PC-3 (cell line): ENCODE measurements at regions not wholly inside any gene's neighbourhood (a gene's known extent, or its start where the extent isn't known, plus 50 kb on each side); places are given as distances from the start of the nearest gene placed in this dataset.

Experiments
- ATAC-seq: fragments of 200-7000 bp; cut with Tn5 transposase; 2 replicates; pipeline ENCODE4 v1.9.1; 2020; ENCODE audit warnings: mild to moderate bottlenecking, moderate library complexity
- BruUV-seq: library from RNA; stranded (reverse); fragments of 400-500 nt; replicated peaks from 2 replicates; lab custom pipeline; 2021; lab: Mats Ljungman, UMichigan
- CTCF ChIA-PET: fragments of 300-600 bp; sonication (Branson Sonifier 250); formaldehyde crosslinking; loops from one replicate; lab custom pipeline; 2022; ENCODE audit warnings: antibody characterized with exemption; lab: Charles Lee
- POLR2A ChIA-PET: fragments of 300-600 bp; sonication (Branson Sonifier 250); formaldehyde crosslinking; loops from one replicate; lab custom pipeline; 2022; ENCODE audit warnings: antibody characterized with exemption; ENCODE audit not compliant: unreplicated experiment; lab: Charles Lee
- DNase-seq: peaks from one replicate; pipeline ENCODE4 v3.0.0-alpha.2; 2015
- H2AFZ ChIP-seq: fragments of 300-600 bp; sonication (generic); 2 replicates; pipeline ENCODE4 v1.6.0; 2016; ENCODE audit warnings: antibody characterized with exemption, low read length
- H3F3A ChIP-seq: fragments of 300-600 bp; sonication (generic); one replicate; pipeline ENCODE4 v1.6.0; 2017; ENCODE audit warnings: antibody characterized with exemption, low read length, control low read depth, mild to moderate bottlenecking; ENCODE audit not compliant: unreplicated experiment
- H3K27ac ChIP-seq: fragments of 300-600 bp; sonication (generic); 2 replicates; pipeline ENCODE4 v1.5.1; 2016; ENCODE audit warnings: mild to moderate bottlenecking, low read length
- H3K27me3 ChIP-seq: fragments of 300-600 bp; sonication (generic); 2 replicates; pipeline ENCODE4 v1.6.1; 2016; ENCODE audit warnings: low read length, mixed read lengths
- H3K36me3 ChIP-seq: fragments of 300-600 bp; sonication (generic); 2 replicates; pipeline ENCODE4 v1.6.1; 2016; ENCODE audit warnings: low read depth, mixed run types, low read length, mixed read lengths
- H3K4me1 ChIP-seq: fragments of 300-600 bp; sonication (generic); 2 replicates; pipeline ENCODE4 v1.5.1; 2016; ENCODE audit warnings: low read length; ENCODE audit not compliant: insufficient read depth
- H3K4me2 ChIP-seq: fragments of 300-600 bp; sonication (generic); 2 replicates; pipeline ENCODE4 v1.6.0; 2016; ENCODE audit warnings: low read length
- H3K4me3 ChIP-seq: fragments of 300-600 bp; sonication (generic); 2 replicates; pipeline ENCODE4 v1.5.1; 2016; ENCODE audit warnings: mild to moderate bottlenecking, low read length, mixed read lengths
- H3K79me2 ChIP-seq: fragments of 300-600 bp; sonication (generic); 2 replicates; pipeline ENCODE4 v1.6.1; 2017; ENCODE audit warnings: low read length, mixed read lengths
- H3K9ac ChIP-seq: fragments of 300-600 bp; sonication (generic); 2 replicates; pipeline ENCODE4 v1.6.0; 2016; ENCODE audit warnings: mild to moderate bottlenecking, low read length
- H3K9me2 ChIP-seq: fragments of 300-600 bp; sonication (generic); replicated peaks from 2 replicates; pipeline ENCODE4 v1.6.1; 2016; ENCODE audit warnings: mixed run types, low read length, mixed read lengths
- H3K9me3 ChIP-seq: fragments of 300-600 bp; sonication (generic); 2 replicates; pipeline ENCODE4 v1.6.1; 2016; ENCODE audit warnings: low read length, mixed read lengths
- H4K20me1 ChIP-seq: fragments of 300-600 bp; sonication (generic); 2 replicates; pipeline ENCODE4 v1.6.1; 2016; ENCODE audit warnings: low read length, mixed read lengths
- EZH2 ChIP-seq: fragments of 300-600 bp; sonication (generic); IDR thresholded peaks from one replicate; pipeline ENCODE4 v1.6.1; 2017; ENCODE audit warnings: antibody characterized with exemption, mild to moderate bottlenecking, low read length; ENCODE audit not compliant: unreplicated experiment
- EZH2phosphoT487 ChIP-seq: fragments of 300-600 bp; sonication (generic); IDR thresholded peaks from 2 replicates; pipeline ENCODE4 v1.6.1; 2018; ENCODE audit warnings: mild to moderate bottlenecking, antibody characterized with exemption, low read length, borderline replicate concordance
- intact Hi-C: fragments of 100-400 bp; cut with micrococcal nuclease; formaldehyde crosslinking; loops from 2 replicates; pipeline ENCODE4 v1.9.0; 2023
- TF ChIP-seq, protein P1 (sequence below): fragments of 300-600 bp; sonication (generic); conservative IDR thresholded peaks from 2 replicates; pipeline ENCODE4 v1.5.1; 2017; ENCODE audit warnings: antibody characterized with exemption, low read depth, mild to moderate bottlenecking, low read length

GRCh38 chr1:199071080-199071479 is 432.2 kb downstream of the PTPRC start:
- Histone ChIP-seq H3K79me2 (no peaks in the 10 kb centered on the region), H3K9me2 (no peaks in the 10 kb centered on the region), H3K4me1 (peaks cover 9% of the 10 kb centered on the region; the same call in 1 of the 2 replicates), H3K36me3 (no peaks in the 10 kb centered on the region), H4K20me1 (no peaks in the 10 kb centered on the region), H3K9me3 (no peaks in the 10 kb centered on the region), H3K4me2 (no peak overlapping the region), H3K4me3 (no peak overlapping the region), H2AFZ (no peak overlapping the region), H3K9ac (no peak overlapping the region), H3K27ac (no peak overlapping the region), H3K27me3 (no peaks in the 10 kb centered on the region), H3F3A (no peaks in the 10 kb centered on the region)
- BruUV-seq = no TSS peak
- ATAC-seq (no peak), DNase-seq (no peak)
- intact Hi-C loops = no loop called here
- CTCF ChIA-PET = no interaction called here
- TF ChIP-seq, protein P1, sequence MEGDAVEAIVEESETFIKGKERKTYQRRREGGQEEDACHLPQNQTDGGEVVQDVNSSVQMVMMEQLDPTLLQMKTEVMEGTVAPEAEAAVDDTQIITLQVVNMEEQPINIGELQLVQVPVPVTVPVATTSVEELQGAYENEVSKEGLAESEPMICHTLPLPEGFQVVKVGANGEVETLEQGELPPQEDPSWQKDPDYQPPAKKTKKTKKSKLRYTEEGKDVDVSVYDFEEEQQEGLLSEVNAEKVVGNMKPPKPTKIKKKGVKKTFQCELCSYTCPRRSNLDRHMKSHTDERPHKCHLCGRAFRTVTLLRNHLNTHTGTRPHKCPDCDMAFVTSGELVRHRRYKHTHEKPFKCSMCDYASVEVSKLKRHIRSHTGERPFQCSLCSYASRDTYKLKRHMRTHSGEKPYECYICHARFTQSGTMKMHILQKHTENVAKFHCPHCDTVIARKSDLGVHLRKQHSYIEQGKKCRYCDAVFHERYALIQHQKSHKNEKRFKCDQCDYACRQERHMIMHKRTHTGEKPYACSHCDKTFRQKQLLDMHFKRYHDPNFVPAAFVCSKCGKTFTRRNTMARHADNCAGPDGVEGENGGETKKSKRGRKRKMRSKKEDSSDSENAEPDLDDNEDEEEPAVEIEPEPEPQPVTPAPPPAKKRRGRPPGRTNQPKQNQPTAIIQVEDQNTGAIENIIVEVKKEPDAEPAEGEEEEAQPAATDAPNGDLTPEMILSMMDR = no peak
- TF ChIP-seq EZH2 = no peak
- no peak for TF ChIP-seq EZH2phosphoT487
- POLR2A ChIA-PET = no interaction called here

DNA sequence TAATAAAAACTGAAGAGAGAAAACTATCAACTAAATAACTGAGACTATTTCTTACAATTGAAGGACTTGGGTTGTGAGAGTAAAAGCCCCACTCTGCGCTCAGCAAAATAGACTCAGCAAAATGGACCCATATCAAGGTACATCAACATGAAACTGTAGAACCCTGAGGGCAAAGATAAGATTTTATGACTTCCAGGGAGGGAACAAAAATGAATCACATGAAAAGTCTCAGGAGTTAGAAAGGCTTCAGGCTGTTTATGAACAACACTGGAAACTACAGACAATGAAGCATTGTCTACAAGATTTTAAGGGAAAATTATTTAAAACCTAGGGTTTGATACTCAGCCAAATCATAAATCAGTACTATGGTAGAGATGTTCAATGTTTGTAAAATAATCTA is 434.3 kb downstream of the PTPRC start:
- TF ChIP-seq EZH2phosphoT487 (no peak), EZH2 (no peak)
- TF ChIP-seq, protein P1 = no peak

GRCh38 chr1:199075792-199076191 is 437.0 kb downstream of the PTPRC start:
- no TSS peak for BruUV-seq
- POLR2A ChIA-PET = no interaction called here
- TF ChIP-seq, protein P1 = no peak
- TF ChIP-seq EZH2phosphoT487 = no peak
- TF ChIP-seq EZH2 = no peak
- H3K9me3 ChIP-seq = no peaks in the 10 kb centered on the region
- no peak for ATAC-seq
- CTCF ChIA-PET = no interaction called here
- no peak for DNase-seq
- no peak overlapping the region for H3K4me2 ChIP-seq
- intact Hi-C loops = no loop called here
- no peaks in the 10 kb centered on the region for H4K20me1 ChIP-seq
- H3F3A ChIP-seq = no peaks in the 10 kb centered on the region
- no peaks in the 10 kb centered on the region for H3K27me3 ChIP-seq
- no peaks in the 10 kb centered on the region for H3K79me2 ChIP-seq
- H3K4me3 ChIP-seq = no peak overlapping the region
- H3K36me3 ChIP-seq = no peaks in the 10 kb centered on the region
- H3K9ac ChIP-seq = no peak overlapping the region
- no peak overlapping the region for H3K27ac ChIP-seq
- H2AFZ ChIP-seq = no peak overlapping the region
- no peaks in the 10 kb centered on the region for H3K9me2 ChIP-seq
- H3K4me1 ChIP-seq = peaks cover 9% of the 10 kb centered on the region; the same call in 1 of the 2 replicates

More for the DNA sequence above, 434.3 kb downstream of the PTPRC start:
- no peaks in the 10 kb centered on the region for H3K27me3 ChIP-seq
- ATAC-seq (peak; percentile 70), DNase-seq (peak; percentile 62)
- BruUV-seq = no TSS peak
- H3K27ac ChIP-seq = no peak overlapping the region
- H3F3A ChIP-seq = no peaks in the 10 kb centered on the region
- peaks cover 9% of the 10 kb centered on the region; the same call in 1 of the 2 replicates for H3K4me1 ChIP-seq
- H3K4me3 ChIP-seq = no peak overlapping the region
- H3K9me3 ChIP-seq = no peaks in the 10 kb centered on the region
- no peak overlapping the region for H3K9ac ChIP-seq
- H3K4me2 ChIP-seq = no peak overlapping the region
- no peaks in the 10 kb centered on the region for H4K20me1 ChIP-seq
- POLR2A ChIA-PET = no interaction called here
- H3K9me2 ChIP-seq = no peaks in the 10 kb centered on the region
- no peaks in the 10 kb centered on the region for H3K79me2 ChIP-seq
- CTCF ChIA-PET = no interaction called here
- intact Hi-C loops = no loop called here
- no peak overlapping the region for H2AFZ ChIP-seq
- H3K36me3 ChIP-seq = no peaks in the 10 kb centered on the region
